Ectodermal cell (in vitro differentiated cells): ENCODE measurements at regions not wholly inside any gene's neighbourhood (a gene's known extent, or its start where the extent isn't known, plus 50 kb on each side); places are given as distances from the start of the nearest gene placed in this dataset.

Source experiments
- H3K27ac ChIP-seq: 2 replicates; pipeline ENCODE4 v1.7.0; 2013; ENCODE audit warnings: mild to moderate bottlenecking, low read depth, low read length; ENCODE audit not compliant: insufficient read depth, poor library complexity, severe bottlenecking
- H3K27me3 ChIP-seq: 2 replicates; pipeline ENCODE4 v1.7.0; 2013; ENCODE audit warnings: mild to moderate bottlenecking, low read length; ENCODE audit not compliant: insufficient read depth, control insufficient read depth, poor library complexity, severe bottlenecking
- H3K36me3 ChIP-seq: one replicate; pipeline ENCODE4 v1.7.0; 2013; ENCODE audit warnings: low read length; ENCODE audit not compliant: control insufficient read depth, insufficient read depth
- H3K4me1 ChIP-seq: one replicate; pipeline ENCODE4 v1.7.0; 2013; ENCODE audit warnings: low read length; ENCODE audit not compliant: control insufficient read depth, insufficient read depth
- H3K4me3 ChIP-seq: 2 replicates; pipeline ENCODE4 v1.7.0; 2013; ENCODE audit warnings: low read depth, low read length, control low read depth; ENCODE audit not compliant: insufficient read depth
- H3K9me3 ChIP-seq: 2 replicates; pipeline ENCODE4 v1.7.0; 2013; ENCODE audit warnings: mild to moderate bottlenecking, low read length, moderate library complexity; ENCODE audit not compliant: control insufficient read depth
- WGBS, 2 experiments: methylation state at CpG; one replicate each; pipeline ENCODE4 v1.1.7; 2013; ENCODE audit warnings: missing lambda C conversion rate in 2 of 2; 5-methylcytosine and 5-hydroxymethylcytosine counted together

GRCh38 chr6:155523821-155524651, 68.4 kb upstream of the NOX3 start:
- peaks cover 23% of the 10 kb centered on the region for H3K4me1 ChIP-seq
- 35 to 41% methylated on average over 8 to 9 of the region's 9 CpGs for WGBS, 2 experiments
- H3K27ac ChIP-seq, result no peak overlapping the region
- no peak overlapping the region for H3K4me3 ChIP-seq
- no peaks in the 10 kb centered on the region for H3K36me3 ChIP-seq
- no peaks in the 10 kb centered on the region for H3K9me3 ChIP-seq
- peaks cover 5% of the 10 kb centered on the region for H3K27me3 ChIP-seq

GRCh38 chr6:155521719-155522118, 66.1 kb upstream of the NOX3 start:
- H3K27ac ChIP-seq, result no peak overlapping the region

GRCh38 chr6:155520078-155520477, 64.4 kb upstream of the NOX3 start:
- H3K4me1 ChIP-seq, result peaks cover 31% of the 10 kb centered on the region
- no peaks in the 10 kb centered on the region for H3K36me3 ChIP-seq
- no peak overlapping the region for H3K4me3 ChIP-seq
- 97 to 98% methylated on average over 2 of the region's 2 CpGs for WGBS, 2 experiments
- no peaks in the 10 kb centered on the region for H3K9me3 ChIP-seq
- peaks cover 5% of the 10 kb centered on the region for H3K27me3 ChIP-seq
- H3K27ac ChIP-seq, result no peak overlapping the region

More at GRCh38 chr6:155521719-155522118, 66.1 kb upstream of the NOX3 start:
- Histone ChIP-seq H3K27me3 (peaks cover 5% of the 10 kb centered on the region), H3K4me3 (no peak overlapping the region), H3K9me3 (no peaks in the 10 kb centered on the region), H3K4me1 (peaks cover 31% of the 10 kb centered on the region), H3K36me3 (no peaks in the 10 kb centered on the region)

DNA sequence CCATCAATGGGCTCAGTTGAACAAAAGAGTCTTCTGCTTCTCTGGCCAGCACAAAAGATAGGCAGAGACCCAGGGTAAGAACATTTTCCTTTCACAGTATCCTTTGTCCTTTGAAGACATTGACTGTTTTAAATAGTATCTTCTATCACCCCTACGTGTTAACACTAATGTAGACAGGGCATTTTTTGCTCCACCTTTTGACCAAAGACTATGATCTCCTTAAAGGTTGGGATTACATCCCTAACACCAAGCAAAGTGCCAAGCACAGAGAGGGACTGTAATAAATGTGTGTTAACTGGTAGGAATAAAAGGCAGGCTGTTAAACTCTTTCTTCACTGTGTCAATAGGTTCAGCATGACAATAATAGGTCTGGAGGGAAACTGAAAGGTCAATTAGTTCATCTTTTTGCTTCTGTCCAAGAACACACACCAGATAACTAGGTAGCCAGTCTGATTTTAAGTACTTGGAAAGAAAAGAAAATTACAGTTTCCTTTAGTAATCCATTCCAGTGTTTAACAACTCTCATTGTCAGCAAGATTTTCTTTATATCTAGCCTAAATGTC, 63.6 kb upstream of the NOX3 start:
- no peak overlapping the region for H3K27ac ChIP-seq
- H3K4me1 ChIP-seq, result peaks cover 28% of the 10 kb centered on the region
- H3K4me3 ChIP-seq, result no peak overlapping the region
- 8 to 20% methylated on average over 1 of the region's 1 CpG for WGBS, 2 experiments
- no peaks in the 10 kb centered on the region for H3K36me3 ChIP-seq
- H3K9me3 ChIP-seq, result no peaks in the 10 kb centered on the region
- peaks cover 5% of the 10 kb centered on the region for H3K27me3 ChIP-seq

GRCh38 chr6:155517294-155517693, 61.7 kb upstream of the NOX3 start:
- Histone ChIP-seq H3K36me3 (no peaks in the 10 kb centered on the region), H3K27me3 (no peaks in the 10 kb centered on the region), H3K9me3 (no peaks in the 10 kb centered on the region), H3K4me1 (peaks cover 18% of the 10 kb centered on the region), H3K27ac (no peak overlapping the region), H3K4me3 (no peak overlapping the region)
- WGBS, 2 experiments, result 93 to 95% methylated on average over 8 of the region's 8 CpGs

GRCh38 chr6:155510879-155511278, 55.2 kb upstream of the NOX3 start:
- no peaks in the 10 kb centered on the region for H3K9me3 ChIP-seq
- no peak overlapping the region for H3K27ac ChIP-seq
- no peaks in the 10 kb centered on the region for H3K27me3 ChIP-seq
- no peaks in the 10 kb centered on the region for H3K36me3 ChIP-seq
- 85% methylated on average over 1 of the region's 1 CpG; no CpG with 5 or more reads in 1 of the 2 experiments for WGBS, 2 experiments
- H3K4me3 ChIP-seq, result no peak overlapping the region
- no peaks in the 10 kb centered on the region for H3K4me1 ChIP-seq

DNA sequence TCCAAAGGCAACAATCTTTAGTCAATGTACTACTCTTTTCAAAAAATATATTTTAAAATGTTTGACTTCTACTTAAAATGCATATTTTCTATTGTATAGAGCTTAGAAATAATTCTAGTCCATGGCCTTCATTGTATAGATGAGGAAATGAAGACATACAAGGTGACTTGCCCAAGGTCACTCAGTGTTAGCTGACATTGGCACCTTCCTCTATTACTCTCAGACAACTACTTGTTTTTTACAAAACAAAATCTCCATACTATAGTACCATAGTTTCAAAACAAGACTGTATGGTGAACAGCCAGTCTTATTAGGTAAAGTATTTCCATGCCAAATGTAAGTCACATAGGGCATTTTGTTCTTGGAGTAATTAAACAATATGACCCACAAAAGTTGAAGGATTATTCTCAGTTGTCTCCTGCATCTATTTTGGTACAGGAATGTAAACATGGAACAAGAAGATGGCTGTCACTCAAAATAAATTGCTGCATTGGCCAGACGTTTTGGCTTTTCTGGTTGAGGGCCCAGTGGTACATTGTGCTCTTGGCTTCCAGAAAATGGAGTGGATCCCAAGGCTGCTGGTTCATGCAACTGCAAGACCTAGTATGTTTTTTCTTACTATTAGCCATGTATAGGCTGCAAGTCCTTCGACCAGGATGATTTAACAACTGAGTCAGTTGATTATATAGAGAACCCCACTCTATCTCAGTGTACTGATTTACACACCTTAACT, 54.3 kb upstream of the NOX3 start:
- H3K4me1 ChIP-seq, result no peaks in the 10 kb centered on the region
- WGBS, 2 experiments, result 91 to 92% methylated on average over 2 of the region's 2 CpGs
- no peak overlapping the region for H3K4me3 ChIP-seq
- no peak overlapping the region for H3K27ac ChIP-seq
- no peaks in the 10 kb centered on the region for H3K27me3 ChIP-seq
- H3K9me3 ChIP-seq, result no peaks in the 10 kb centered on the region
- no peaks in the 10 kb centered on the region for H3K36me3 ChIP-seq

GRCh38 chr6:155505608-155505989, 50.0 kb upstream of the NOX3 start:
- Histone ChIP-seq H3K27me3 (no peaks in the 10 kb centered on the region), H3K9me3 (no peaks in the 10 kb centered on the region), H3K4me3 (no peak overlapping the region), H3K4me1 (no peaks in the 10 kb centered on the region), H3K36me3 (no peaks in the 10 kb centered on the region), H3K27ac (no peak overlapping the region)
- WGBS, 2 experiments, result 87 to 91% methylated on average over 2 of the region's 2 CpGs
